ENCODE measurements at regions not wholly inside any gene's neighbourhood (a gene's known extent, or its start where the extent isn't known, plus 50 kb on each side); places are given as distances from the start of the nearest gene placed in this dataset.
A peak's percentile ranks its signal among the peaks of the same experiment; 100 is the strongest.
"Not testable (repeated sequence)": the region's sequence is repeated elsewhere in the genome, so short reads cannot be mapped to it uniquely, and the experiment has no call there.

DNA sequence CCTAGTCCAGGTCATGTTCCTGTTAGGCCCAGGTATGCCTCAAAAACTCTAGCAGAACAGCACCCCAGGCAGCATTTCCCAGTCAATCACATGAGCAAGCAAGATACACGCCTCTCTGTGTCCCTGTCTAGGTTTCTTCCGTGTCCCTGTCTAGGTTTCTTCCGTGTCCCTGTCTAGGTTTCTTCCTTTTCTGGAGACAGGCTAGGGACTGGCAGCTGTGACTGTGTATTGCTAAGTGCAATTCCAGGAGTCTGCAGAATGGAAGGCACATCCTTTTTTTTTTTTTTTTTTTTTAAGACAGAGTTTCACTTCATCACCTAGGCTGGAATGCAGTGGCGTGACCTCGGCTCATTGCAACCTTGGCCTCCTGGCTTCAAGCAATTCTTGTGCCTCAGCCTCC is 77.6 kb downstream of the SETD4 start:
- no peak for DNase-seq

- DNase-seq: no peak
Measured at GRCh38 chr21:35981514-35982070, 78.7 kb downstream of the SETD4 start.

DNA sequence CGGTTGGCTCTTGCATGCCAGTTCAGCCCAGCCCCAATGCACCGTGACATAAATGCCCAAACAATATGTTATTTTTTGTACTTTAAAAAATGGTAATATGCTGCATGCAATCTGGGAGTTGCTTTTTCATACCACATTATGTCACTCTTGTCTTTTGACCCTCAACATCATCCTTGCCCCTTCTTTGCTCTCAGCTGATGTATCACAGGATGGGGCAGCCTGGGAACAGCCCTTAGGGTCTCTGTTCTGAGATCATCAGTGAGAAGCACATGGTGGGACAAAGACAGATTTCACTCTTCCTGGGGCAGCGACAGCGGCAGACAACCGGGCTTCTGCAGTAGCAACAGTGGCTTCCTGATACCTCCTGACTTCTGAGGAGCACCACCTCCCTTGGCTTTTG is 79.5 kb downstream of the SETD4 start:
- no peak for DNase-seq

DNA sequence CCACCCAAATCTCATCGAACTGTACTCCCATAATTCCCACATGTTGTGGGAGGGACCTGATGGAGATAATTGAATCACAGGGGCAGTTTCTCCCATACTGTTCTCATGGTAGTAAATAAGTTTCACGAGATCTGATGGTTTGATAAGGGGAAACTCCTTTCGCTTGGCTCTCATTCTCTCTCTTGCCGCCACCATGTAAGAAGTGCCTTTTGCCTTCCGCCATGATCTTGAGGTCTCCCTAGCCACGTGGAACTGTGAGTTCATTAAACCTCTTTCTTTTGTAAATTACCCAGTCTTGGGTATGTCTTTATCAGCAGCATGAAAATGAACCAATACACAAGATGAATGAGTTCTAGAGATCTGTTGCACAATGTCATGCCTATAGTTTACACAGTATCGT is 82.5 kb downstream of the SETD4 start:
- not testable (repeated sequence) for DNase-seq

GRCh38 chr21:35976929-35977328 is 83.4 kb downstream of the SETD4 start:
- DNase-seq: no peak

GRCh38 chr21:35976481-35976880 is 83.8 kb downstream of the SETD4 start:
- no peak for DNase-seq

DNA sequence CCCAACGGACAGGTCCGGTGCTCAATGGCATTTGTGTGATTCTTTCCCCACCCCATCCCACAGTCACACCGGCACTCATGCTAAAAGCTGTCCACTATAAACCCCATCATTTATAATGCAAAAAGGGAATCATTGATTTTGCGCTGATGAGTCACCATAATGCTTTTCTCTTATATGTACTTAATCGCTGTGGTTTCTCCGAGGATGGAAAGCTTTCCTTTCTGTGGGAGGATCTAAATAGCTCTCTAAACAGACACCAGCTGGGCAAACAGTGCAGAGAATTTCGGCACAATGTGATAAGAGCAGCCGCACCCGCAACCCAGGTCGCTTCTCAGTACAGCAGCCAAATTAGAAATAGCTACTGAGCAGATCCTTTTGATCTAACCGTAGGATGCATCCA is 85.6 kb downstream of the SETD4 start:
- peak; percentile 83 for DNase-seq

GRCh38 chr21:35971824-35972223 is 88.5 kb downstream of the SETD4 start:
- DNase-seq: no peak

- no peak for DNase-seq
Measured at GRCh38 chr21:35969281-35969680, 91.0 kb downstream of the SETD4 start.

DNA sequence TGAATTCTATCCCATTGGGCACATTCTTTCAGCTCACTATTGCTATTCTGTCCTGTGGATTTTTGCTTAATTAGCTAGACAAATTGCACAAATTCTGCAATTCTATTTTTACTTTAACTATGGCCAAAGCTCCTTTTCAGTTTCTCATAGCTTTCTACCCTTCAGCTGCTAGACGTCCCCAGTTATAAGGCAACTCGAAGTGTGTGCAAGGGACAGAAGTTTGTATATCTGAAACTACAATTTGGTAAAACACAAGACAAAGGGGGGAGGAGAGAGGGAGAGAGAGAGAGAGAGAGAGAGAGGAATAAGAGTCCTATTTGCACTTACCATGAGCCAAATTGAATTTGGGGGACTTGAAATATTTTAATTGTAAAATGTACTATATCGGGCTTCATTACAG is 91.8 kb downstream of the SETD4 start:
- no peak for DNase-seq

DNA sequence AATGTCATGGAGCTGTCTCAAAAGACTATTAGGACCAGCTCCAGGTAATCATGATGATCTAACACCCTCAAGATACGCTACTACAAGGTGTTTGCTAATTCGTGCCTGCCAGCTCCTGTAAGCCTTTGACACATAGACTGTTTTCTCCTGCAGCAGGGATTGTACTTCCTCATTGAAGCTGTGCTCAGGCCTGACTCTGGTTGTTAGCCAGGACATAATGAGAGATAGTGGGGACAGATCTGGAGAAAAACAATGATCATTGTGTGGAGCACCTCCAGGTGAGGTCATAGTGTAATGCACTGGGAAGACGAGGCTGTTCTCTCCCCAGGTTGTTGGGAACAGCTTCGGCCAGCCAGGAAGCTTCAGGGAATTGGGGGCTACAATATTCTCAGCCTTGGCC is 94.6 kb downstream of the SETD4 start:
- DNase-seq: no peak

- no peak for DNase-seq
Measured at GRCh38 chr21:35963920-35964451, 96.3 kb downstream of the SETD4 start.

- no peak for DNase-seq
Measured at GRCh38 chr21:35962917-35963316, 97.4 kb downstream of the SETD4 start.

DNA sequence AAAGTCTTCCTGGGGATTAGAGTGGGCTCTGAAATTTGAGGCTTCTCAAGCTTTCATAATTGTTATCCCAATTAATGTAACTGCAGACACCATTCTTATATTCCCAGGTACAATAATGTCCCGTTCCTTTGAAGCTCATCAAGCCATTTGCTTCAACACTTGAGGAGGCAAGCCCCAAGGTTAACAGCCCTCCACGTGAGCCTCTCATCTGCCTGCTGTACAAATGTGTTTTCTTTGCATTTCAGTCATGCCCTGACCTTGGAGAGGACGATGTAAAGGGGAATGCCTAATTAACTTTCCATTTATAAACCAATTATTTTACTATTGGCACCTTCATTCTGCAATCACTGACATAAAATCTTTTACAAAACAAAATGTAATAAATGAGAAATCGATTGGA is 106.3 kb downstream of the SETD4 start:
- no peak for DNase-seq

DNA sequence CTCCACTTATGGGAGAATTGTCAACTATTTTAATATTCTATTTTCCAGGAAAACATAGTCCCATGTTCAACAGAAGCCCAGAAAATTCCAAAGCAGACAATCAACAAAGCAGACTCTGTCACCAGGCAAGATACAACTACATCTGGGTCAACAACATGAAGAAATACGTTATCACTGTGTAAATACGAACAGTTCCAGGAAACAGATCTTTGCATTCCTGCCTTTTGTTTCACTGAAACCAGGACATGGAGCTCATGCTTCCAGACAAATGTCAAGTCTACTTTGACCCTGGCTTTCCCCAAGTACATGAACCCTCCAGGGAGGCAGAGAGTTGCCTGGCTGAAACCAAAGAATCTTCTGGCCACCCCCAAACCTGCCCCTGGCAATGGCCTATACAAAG is 106.7 kb downstream of the SETD4 start:
- DNase-seq: no peak

DNA sequence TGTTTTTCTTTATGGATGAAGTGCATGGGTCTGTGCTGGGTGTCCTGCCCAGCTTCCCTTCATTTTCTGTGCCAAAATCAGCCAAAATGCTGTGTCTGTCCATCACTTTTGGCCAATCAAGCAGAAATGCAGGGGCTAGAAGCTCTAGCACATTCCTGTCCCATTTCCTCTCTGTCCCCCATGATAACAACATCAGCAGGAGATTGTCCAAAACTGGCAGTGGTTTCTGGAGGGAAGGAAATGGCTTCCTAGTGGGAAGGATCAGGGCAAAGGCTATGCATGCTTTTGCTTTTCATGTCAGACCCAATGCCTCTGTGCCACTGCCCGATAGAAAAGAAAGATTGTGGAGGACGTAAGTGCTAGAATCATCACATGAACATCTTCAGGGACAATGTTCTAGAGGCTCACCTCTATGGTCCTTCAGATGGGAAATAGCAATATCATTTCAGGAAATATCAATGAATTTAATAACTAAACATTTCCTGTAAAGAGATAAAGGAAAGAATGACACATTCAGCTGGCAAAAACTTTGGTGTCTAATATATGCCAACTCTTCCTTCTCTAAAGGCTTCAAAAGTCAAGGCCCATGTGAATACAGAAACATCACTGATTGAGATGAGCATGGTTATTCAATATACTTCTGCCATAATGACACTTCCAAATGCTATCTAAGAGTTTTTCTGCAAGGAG is 107.5 kb downstream of the SETD4 start:
- DNase-seq: no peak

DNA sequence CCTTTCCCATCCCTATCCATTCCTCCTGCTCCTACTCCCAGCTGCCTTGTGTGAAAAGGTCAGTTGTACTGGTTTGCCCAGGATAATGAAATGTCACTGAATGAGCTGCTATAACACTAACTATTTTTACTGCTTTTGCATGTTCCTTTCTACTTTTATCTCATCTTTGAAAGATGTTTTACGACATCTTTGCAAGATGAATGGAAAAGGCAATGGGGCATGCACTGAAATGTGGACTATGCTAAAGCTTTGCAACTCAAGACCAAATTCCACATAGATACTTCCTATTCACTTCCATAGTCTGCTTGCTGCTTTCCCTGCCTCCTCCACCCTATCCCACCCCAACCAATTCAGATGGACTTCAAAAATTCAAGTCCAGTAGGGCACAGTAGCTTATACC is 111.3 kb downstream of the SETD4 start:
- DNase-seq: no peak

- no peak for DNase-seq
Measured at GRCh38 chr21:35945089-35945671, 115.1 kb downstream of the SETD4 start.

- no peak for DNase-seq
Measured at GRCh38 chr21:35943752-35944151, 116.6 kb downstream of the SETD4 start.

DNA sequence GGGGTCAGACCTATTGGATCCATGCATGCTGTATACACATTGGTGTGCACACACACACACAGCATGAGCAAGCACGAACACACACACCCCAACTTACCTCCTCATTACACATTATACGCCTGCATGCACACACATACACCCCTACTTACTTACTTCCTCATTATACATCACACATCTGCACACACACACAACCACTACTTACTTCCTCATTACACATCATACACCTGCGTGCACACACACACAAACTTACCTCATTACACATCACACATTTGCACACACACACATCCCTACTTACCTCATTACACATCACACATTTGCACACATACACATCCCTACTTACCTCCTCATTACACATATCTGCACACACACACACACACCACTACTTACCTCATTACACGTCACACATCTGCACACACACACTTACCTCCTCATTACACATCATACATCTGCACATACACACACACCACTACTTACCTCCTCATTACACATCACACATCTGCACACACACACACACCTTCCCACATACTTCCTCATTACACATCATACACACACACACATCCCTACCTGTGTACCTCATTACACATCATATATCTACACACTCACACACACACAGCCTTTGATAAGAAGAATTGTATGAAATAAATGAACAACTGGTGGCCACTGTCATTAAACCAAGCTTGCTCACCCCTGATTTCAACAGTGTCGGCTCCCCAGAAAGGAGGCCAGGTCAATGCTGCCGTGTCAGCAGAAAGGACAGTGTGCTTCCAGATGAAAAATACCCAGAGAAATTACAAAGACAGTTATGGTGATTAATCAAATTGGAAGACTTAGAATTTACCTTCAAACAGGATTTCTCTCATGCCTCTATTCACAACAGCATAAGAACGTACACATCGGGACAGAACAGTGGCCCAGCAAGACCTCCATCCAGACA is 117.8 kb downstream of the SETD4 start:
- no peak for DNase-seq

DNA sequence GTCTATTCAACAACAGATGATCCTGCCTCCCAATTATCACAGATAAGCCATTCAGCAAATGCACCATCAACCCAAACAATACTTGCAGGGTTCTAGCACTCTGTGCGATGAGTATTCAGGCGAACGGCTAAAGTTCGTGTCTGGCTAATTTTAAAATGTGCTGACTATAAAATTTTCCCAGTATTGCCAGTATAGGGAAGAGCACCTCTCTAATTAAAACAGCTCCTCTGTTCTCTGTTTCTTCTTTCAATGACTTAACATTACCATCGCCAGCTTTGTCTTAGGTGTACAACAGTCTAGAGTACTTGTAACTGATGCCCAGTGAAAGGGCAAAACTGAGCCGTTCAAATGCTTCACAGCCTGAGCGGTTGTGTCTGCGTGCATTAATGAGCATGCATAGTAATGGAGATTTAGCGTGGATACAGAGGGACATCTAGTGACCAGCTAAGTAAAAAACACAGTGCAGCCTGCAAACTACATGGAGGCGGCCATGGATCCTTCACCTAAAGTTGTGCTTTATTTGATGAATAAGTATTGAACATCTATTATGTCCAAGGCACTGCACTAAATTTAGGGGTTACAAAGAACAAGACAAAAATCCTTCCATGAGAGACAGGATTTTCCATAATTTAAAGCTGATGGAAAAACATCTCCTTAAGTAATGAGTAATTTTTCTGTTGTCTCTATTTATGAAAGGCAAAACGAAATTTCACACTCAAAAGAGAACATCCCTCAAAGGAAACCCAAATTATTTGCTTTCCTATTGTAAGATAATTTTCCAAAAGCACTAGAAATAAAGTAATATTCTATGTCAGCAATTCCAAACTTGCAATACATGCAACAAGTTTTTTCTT is 120.0 kb downstream of the SETD4 start:
- DNase-seq: peak; percentile 88

- DNase-seq: no peak
Measured at GRCh38 chr21:35938446-35938845, 121.9 kb downstream of the SETD4 start.
